ENCODE measurements at regions not wholly inside any gene's neighbourhood (a gene's known extent, or its start where the extent isn't known, plus 50 kb on each side); places are given as distances from the start of the nearest gene placed in this dataset.

- no peak overlapping the region for H3K4me2 ChIP-seq (ENCODE audit: low read length)
- peaks cover 7% of the 10 kb centered on the region; the same call in 1 of the 2 replicates for H3K4me1 ChIP-seq (ENCODE audit: low read length)
- H3K27me3 ChIP-seq (ENCODE audit: low read depth, low read length), result no peaks in the 10 kb centered on the region
- no peak overlapping the region for H3K4me3 ChIP-seq (ENCODE audit: low read length)
- H3K27ac ChIP-seq (ENCODE audit: low read length), result no peak overlapping the region
- no peaks in the 10 kb centered on the region for H4K20me1 ChIP-seq (ENCODE audit: insufficient read depth, low read length)
- H3K79me2 ChIP-seq (ENCODE audit: low read length), result no peaks in the 10 kb centered on the region
- no peak overlapping the region for H2AFZ ChIP-seq (ENCODE audit: low read depth, low read length)
- no peaks in the 10 kb centered on the region for H3K9me3 ChIP-seq (ENCODE audit: insufficient read depth, low read length)
- no peaks in the 10 kb centered on the region for H3K36me3 ChIP-seq (replicated peaks; ENCODE audit: low read depth, low read length)
- TF ChIP-seq EZH2phosphoT487 (IDR thresholded peaks at IDR 0.05; ENCODE audit: low read depth) (no peak), CTCF (IDR thresholded peaks at IDR 0.05; ENCODE audit: low read depth, low read length) (no peak)
- no peak overlapping the region for H3K9ac ChIP-seq (ENCODE audit: low read length)
Observed at GRCh38 chr7:25807086-25807611, 344.8 kb upstream of the NFE2L3 start.

- Histone ChIP-seq H3K4me3 (ENCODE audit: low read length) (no peak overlapping the region), H3K4me1 (ENCODE audit: low read length) (no peaks in the 10 kb centered on the region), H3K27ac (ENCODE audit: low read length) (no peak overlapping the region), H3K27me3 (ENCODE audit: low read depth, low read length) (no peaks in the 10 kb centered on the region), H3K79me2 (ENCODE audit: low read length) (no peaks in the 10 kb centered on the region), H3K9me3 (ENCODE audit: insufficient read depth, low read length) (no peaks in the 10 kb centered on the region), H3K36me3 (replicated peaks; ENCODE audit: low read depth, low read length) (no peaks in the 10 kb centered on the region), H4K20me1 (ENCODE audit: insufficient read depth, low read length) (no peaks in the 10 kb centered on the region), H2AFZ (ENCODE audit: low read depth, low read length) (no peak overlapping the region), H3K4me2 (ENCODE audit: low read length) (no peak overlapping the region), H3K9ac (ENCODE audit: low read length) (no peak overlapping the region)
- no peak for TF ChIP-seq EZH2phosphoT487 (IDR thresholded peaks at IDR 0.05; ENCODE audit: low read depth)
- TF ChIP-seq CTCF (IDR thresholded peaks at IDR 0.05; ENCODE audit: low read depth, low read length), result no peak
Observed at GRCh38 chr7:25809441-25809840, 342.6 kb upstream of the NFE2L3 start.

DNA sequence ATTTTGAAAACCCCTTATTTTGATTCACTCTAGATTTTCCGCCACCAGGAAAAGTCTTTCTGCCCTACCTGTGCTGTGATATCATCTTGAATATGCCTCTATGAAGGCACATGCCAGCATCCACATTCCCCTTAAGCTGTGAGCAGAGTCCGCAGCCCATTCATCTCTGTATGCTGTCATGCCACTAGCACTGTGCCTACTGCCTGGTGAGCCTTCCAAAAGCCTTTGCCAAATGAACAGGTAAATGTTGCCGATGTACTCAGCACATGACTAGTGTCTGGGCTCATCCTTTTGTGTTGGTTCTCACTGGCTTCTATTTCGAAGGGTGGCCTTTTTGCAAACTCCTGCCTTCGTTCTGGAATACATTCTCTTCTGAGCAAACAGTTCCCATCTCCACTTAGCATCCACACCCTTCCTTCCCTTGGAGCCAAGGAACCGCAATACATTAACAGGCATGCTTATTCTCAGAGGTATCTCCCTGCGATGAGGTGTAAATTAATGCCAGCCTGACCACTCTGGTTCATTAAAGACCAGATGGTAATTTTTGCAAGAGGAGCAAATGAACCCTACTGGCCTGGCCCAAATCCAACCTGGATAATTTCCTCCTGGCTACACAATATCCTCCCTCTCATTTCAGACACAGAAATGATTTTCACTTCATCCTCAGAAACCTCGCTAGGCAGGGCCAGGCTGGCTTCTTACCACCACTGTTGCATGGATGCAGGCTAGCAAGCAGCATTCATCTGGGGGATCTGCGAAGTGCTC is 339.7 kb upstream of the NFE2L3 start:
- Histone ChIP-seq H3K4me2 (ENCODE audit: low read length) (no peak overlapping the region), H3K9me3 (ENCODE audit: insufficient read depth, low read length) (no peaks in the 10 kb centered on the region), H2AFZ (ENCODE audit: low read depth, low read length) (no peak overlapping the region), H3K4me1 (ENCODE audit: low read length) (no peaks in the 10 kb centered on the region), H3K9ac (ENCODE audit: low read length) (no peak overlapping the region), H4K20me1 (ENCODE audit: insufficient read depth, low read length) (no peaks in the 10 kb centered on the region), H3K36me3 (replicated peaks; ENCODE audit: low read depth, low read length) (no peaks in the 10 kb centered on the region), H3K79me2 (ENCODE audit: low read length) (no peaks in the 10 kb centered on the region), H3K27ac (ENCODE audit: low read length) (no peak overlapping the region), H3K27me3 (ENCODE audit: low read depth, low read length) (no peaks in the 10 kb centered on the region), H3K4me3 (ENCODE audit: low read length) (no peak overlapping the region)
- TF ChIP-seq CTCF (IDR thresholded peaks at IDR 0.05; ENCODE audit: low read depth, low read length) (no peak), EZH2phosphoT487 (IDR thresholded peaks at IDR 0.05; ENCODE audit: low read depth) (no peak)

- Histone ChIP-seq H3K4me2 (ENCODE audit: low read length) (no peak overlapping the region), H3K27me3 (ENCODE audit: low read depth, low read length) (no peaks in the 10 kb centered on the region), H2AFZ (ENCODE audit: low read depth, low read length) (no peak overlapping the region)
Observed at GRCh38 chr7:25813381-25813780, 338.6 kb upstream of the NFE2L3 start.

More at GRCh38 chr7:25813381-25813780, 338.6 kb upstream of the NFE2L3 start:
- no peaks in the 10 kb centered on the region for H3K9me3 ChIP-seq (ENCODE audit: insufficient read depth, low read length)
- no peaks in the 10 kb centered on the region for H3K79me2 ChIP-seq (ENCODE audit: low read length)
- no peak overlapping the region for H3K9ac ChIP-seq (ENCODE audit: low read length)
- no peak overlapping the region for H3K4me3 ChIP-seq (ENCODE audit: low read length)
- no peaks in the 10 kb centered on the region for H4K20me1 ChIP-seq (ENCODE audit: insufficient read depth, low read length)
- H3K36me3 ChIP-seq (replicated peaks; ENCODE audit: low read depth, low read length), result no peaks in the 10 kb centered on the region
- no peak for TF ChIP-seq CTCF (IDR thresholded peaks at IDR 0.05; ENCODE audit: low read depth, low read length)
- no peak for TF ChIP-seq EZH2phosphoT487 (IDR thresholded peaks at IDR 0.05; ENCODE audit: low read depth)
- H3K27ac ChIP-seq (ENCODE audit: low read length), result no peak overlapping the region
- H3K4me1 ChIP-seq (ENCODE audit: low read length), result no peaks in the 10 kb centered on the region

Data from OCI-LY3 (cell line).